HG02938 (cell line): ENCODE measurements at regions not wholly inside any gene's neighbourhood (a gene's known extent, or its start where the extent isn't known, plus 50 kb on each side); places are given as distances from the start of the nearest gene placed in this dataset.
"Not testable (repeated sequence)": the region's sequence is repeated elsewhere in the genome, so short reads cannot be mapped to it uniquely, and the experiment has no call there.

Experiments used
- ATAC-seq: cut with Tn5 transposase; IDR thresholded peaks from one replicate; pipeline ENCODE4 v1.9.1; 2021; ENCODE audit warnings: mild to moderate bottlenecking, moderate library complexity; ENCODE audit not compliant: unreplicated experiment

- no peak for ATAC-seq
These were observed 102.9 kb upstream of the TCF21 start for GRCh38 chr6:133786016-133786415.

GRCh38 chr6:133787122-133787521 lies 101.8 kb upstream of the TCF21 start:
- ATAC-seq: no peak

GRCh38 chr6:133787859-133788505 lies 100.9 kb upstream of the TCF21 start:
- ATAC-seq: no peak

GRCh38 chr6:133788556-133788955 lies 100.4 kb upstream of the TCF21 start:
- no peak for ATAC-seq

- ATAC-seq: not testable (repeated sequence)
These were observed 99.5 kb upstream of the TCF21 start for GRCh38 chr6:133789449-133789848.

GRCh38 chr6:133790756-133791155 lies 98.2 kb upstream of the TCF21 start:
- not testable (repeated sequence) for ATAC-seq

- not testable (repeated sequence) for ATAC-seq
These were observed 93.9 kb upstream of the TCF21 start for GRCh38 chr6:133795051-133795450.

- ATAC-seq: no peak
These were observed 92.7 kb upstream of the TCF21 start for GRCh38 chr6:133796235-133796634.

- no peak for ATAC-seq
These were observed 89.9 kb upstream of the TCF21 start for GRCh38 chr6:133799043-133799442.

- no peak for ATAC-seq
These were observed 86.1 kb upstream of the TCF21 start for GRCh38 chr6:133802861-133803260.

GRCh38 chr6:133804265-133804664 lies 84.6 kb upstream of the TCF21 start:
- ATAC-seq: no peak

GRCh38 chr6:133805876-133806275 lies 83.0 kb upstream of the TCF21 start:
- ATAC-seq: no peak

GRCh38 chr6:133806382-133807140 lies 82.4 kb upstream of the TCF21 start:
- ATAC-seq: no peak

- no peak for ATAC-seq
These were observed 81.4 kb upstream of the TCF21 start for GRCh38 chr6:133807501-133807900.

GRCh38 chr6:133809406-133809805 lies 79.5 kb upstream of the TCF21 start:
- ATAC-seq: no peak

GRCh38 chr6:133811557-133811956 lies 77.4 kb upstream of the TCF21 start:
- ATAC-seq: no peak

GRCh38 chr6:133812446-133812845 lies 76.5 kb upstream of the TCF21 start:
- not testable (repeated sequence) for ATAC-seq

GRCh38 chr6:133814238-133814637 lies 74.7 kb upstream of the TCF21 start:
- no peak for ATAC-seq

- ATAC-seq: no peak
These were observed 74.1 kb upstream of the TCF21 start for GRCh38 chr6:133814797-133815196.

GRCh38 chr6:133815313-133815712 lies 73.6 kb upstream of the TCF21 start:
- no peak for ATAC-seq

- no peak for ATAC-seq
These were observed 72.7 kb upstream of the TCF21 start for GRCh38 chr6:133816171-133816570.

- peak; percentile 78 for ATAC-seq
These were observed 71.4 kb upstream of the TCF21 start for GRCh38 chr6:133817460-133818047.
